Loucy (cell line): ENCODE measurements at regions not wholly inside any gene's neighbourhood (a gene's known extent, or its start where the extent isn't known, plus 50 kb on each side); places are given as distances from the start of the nearest gene placed in this dataset.

Source experiments
- EZH2phosphoT487 ChIP-seq: fragments of 200-600 bp; IDR thresholded peaks from 2 replicates; pipeline ENCODE4 v1.6.1; 2018; ENCODE audit warnings: antibody characterized with exemption, mild to moderate bottlenecking, moderate library complexity, borderline replicate concordance
- TF ChIP-seq, protein P1 (sequence below): fragments of 200-600 bp; sonication (generic); conservative IDR thresholded peaks from 2 replicates; pipeline ENCODE4 v1.5.1; 2014; ENCODE audit warnings: mild to moderate bottlenecking, antibody characterized with exemption, low read length

DNA sequence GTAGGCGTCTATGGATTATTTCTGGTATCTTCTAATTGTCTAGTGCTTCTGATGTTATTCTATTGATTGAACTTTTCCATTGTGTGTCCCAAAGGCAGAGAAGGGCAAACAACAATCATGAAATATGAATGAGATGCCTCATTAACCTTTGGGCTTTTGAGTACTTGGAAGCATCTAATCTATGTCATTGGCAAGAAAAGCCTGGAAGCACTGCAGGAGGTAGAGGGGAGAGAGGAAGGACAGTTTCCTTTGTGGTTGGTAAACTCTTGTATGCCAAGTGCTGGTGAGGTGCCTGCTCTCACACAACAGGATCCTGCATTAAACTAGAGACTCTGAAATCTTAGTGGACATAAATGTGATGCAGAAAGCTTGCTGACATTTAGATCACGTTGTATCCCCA lies 155.2 kb upstream of the TPK1 start:
- TF ChIP-seq, protein P1, sequence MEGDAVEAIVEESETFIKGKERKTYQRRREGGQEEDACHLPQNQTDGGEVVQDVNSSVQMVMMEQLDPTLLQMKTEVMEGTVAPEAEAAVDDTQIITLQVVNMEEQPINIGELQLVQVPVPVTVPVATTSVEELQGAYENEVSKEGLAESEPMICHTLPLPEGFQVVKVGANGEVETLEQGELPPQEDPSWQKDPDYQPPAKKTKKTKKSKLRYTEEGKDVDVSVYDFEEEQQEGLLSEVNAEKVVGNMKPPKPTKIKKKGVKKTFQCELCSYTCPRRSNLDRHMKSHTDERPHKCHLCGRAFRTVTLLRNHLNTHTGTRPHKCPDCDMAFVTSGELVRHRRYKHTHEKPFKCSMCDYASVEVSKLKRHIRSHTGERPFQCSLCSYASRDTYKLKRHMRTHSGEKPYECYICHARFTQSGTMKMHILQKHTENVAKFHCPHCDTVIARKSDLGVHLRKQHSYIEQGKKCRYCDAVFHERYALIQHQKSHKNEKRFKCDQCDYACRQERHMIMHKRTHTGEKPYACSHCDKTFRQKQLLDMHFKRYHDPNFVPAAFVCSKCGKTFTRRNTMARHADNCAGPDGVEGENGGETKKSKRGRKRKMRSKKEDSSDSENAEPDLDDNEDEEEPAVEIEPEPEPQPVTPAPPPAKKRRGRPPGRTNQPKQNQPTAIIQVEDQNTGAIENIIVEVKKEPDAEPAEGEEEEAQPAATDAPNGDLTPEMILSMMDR, result no peak
- no peak for TF ChIP-seq EZH2phosphoT487
